Fibroblast of skin of abdomen (primary cell): ENCODE measurements at regions not wholly inside any gene's neighbourhood (a gene's known extent, or its start where the extent isn't known, plus 50 kb on each side); places are given as distances from the start of the nearest gene placed in this dataset.
"Not testable (repeated sequence)": the region's sequence is repeated elsewhere in the genome, so short reads cannot be mapped to it uniquely, and the experiment has no call there.

Experiments used
- DNase-seq: peaks from one replicate; pipeline ENCODE4 v3.0.0-alpha.2; 2013

DNA sequence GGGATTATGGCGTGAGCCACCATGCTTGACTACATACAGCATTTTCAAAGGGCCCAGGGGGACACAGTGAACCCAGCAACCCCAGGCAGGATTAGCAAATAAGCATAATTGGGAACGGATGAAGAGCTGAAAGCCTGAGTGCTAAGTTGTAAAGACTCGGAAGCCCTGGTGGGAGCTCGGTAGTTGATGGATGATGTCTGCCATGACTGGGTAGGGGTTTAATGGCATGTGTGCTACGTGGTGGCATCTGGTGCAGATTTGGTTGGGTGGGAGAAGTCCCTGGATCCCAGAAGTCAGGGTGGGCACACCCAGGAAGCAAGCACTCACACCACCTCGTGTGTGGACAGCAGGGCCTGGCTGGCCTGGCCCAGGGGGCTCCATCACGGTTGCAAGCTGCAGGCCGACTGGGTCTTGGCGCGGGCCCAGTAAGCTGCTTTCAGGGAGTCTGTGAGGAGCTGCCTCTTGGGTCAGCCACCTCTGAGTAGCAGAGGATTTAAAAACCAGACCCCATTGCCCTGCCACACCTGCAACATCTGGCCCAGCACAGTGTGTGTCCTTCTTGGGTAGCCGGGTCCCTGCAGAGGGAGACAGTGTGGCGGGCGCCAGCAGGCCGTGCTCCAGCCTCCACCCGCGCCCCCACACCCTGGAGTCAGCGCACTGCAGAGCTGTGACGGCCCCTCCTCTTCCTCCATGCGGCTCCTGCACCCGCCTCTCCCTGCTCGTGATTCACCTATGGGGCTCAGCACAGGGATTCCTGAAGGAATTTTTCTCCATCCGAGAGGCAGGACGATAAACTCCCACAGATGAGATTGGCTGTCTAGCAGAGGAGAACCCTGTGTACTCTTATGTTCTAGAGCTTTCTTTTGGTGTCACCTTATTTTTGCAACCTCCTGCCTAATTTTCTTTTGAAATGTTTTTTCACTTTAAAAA lies 159.2 kb downstream of the LAT start:
- DNase-seq = not testable (repeated sequence)

GRCh38 chr16:29142506-29142905 lies 157.7 kb downstream of the LAT start:
- DNase-seq = not testable (repeated sequence)

DNA sequence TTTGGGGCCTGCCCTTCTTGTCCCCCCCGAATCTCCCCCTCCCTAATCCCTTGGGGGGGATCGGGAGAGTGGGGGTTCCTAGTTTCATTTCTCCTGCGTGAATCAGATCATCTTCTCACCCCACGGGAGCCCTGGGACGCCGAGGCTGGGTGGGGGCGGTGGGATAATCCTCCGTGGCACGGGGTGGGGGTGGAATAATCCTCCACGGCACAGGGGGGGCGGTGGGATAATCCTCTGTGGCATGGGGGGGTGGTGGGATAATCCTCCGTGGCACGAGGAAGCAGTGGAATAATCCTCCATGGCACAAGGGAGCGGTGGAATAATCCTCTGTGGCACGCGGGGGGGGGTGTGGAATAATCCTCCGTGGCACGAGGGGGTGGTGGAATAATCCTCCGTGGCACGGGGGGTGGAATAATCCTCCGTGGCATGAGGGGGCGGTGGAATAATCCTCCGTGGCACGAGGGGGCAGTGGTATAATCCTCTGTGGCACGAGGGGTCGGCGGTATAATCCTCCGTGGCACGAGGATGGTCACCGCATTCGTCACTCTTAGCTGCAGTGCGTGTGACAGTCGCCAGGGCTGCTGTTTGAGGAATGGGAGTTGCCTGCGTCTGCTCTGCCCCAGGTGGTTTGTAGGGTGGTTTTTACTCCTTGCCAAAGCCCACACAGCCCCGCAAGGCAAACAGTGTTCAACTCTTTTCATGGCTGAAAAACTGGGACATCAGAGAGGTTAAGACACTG lies 156.9 kb downstream of the LAT start:
- no peak for DNase-seq

DNA sequence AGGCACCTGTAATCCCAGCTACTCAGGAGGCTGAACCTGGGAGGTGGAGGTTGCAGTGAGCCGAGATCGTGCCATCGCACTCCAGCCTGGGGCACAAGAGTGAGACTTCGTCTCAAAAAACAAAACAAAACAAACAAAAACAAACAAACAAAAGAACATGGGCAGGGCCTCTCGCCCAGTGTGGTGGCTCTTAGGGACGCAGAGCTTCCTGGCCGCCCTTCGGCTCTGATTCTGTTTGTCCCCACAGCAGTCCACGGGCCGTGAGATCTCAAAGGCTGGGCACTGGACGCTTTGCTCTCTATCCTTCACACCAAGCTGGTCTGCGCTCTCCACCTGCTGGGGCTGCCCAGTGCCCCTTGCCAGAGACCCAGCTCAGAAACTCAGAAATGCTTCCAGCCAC lies 156.3 kb downstream of the LAT start:
- not testable (repeated sequence) for DNase-seq

DNA sequence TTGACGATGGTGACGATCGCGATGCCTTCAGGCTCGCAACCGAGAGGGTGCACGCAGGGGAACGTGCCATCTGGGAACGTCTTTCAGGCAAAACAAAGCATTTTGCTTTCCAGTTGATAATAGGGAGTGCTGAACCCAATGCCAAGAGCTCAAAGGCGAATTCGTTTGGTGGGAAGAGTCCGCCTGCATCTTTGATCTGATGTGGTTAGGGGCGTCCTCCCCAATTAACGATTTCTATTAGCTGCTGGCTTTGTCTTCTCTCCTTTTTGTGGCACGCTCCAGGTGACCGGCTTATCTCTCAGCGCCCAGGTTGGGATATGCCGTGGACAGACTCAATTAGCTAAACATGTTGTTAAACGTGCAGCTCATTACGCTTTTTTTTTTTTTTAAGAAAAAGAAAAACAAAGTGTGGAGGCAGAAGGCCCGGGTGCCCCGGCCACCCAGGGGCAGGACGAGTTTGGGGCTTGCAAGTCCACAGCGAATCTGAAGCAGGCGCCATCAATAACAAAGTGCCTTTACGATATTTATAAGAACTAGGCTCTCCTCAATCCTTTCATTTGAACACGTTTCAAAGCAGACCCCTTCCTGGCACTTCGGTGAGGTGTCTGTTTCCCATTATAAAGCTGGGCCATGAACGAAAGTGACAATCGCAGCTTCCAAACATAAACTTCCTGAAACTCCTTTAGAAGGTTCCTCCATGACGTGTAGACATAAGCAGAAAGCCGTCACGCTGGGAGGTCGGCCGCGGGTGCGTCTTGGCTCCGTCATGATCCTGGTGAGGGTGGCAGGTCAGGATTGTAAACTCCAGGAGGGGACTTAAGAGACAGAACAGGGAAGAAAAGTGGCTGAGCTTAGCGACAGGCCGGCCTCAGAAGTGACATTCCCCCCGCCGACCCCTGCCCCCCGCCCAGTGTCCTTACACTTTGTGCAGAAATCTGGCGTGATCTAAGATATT lies 155.3 kb downstream of the LAT start:
- not testable (repeated sequence) for DNase-seq

DNA sequence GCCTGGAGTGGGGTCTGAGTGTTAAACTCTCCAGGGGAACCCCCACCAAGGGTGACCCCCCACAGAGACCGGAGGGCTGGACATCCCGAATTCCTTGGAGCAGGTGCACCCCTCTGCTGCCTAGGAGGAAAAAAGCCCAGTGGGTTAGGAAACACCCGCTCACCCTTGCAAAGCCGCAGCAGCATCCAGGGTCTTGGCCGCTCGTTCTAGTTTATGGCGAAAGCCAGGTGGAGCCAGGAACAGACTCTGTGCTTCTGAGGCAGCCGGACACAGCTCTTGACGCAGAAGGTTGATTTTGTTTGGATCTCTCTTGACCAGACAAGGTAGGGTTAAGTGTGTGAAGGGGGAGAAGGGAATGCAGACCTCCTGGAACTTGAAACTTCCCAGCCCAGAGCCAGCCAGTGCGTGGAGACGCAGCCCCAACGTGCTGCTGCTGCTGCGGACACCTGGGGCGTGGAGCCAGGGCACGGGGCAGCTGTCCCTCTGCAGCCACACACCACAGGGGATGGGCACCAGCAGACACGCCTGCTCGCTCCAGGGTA lies 154.5 kb downstream of the LAT start:
- no peak for DNase-seq

DNA sequence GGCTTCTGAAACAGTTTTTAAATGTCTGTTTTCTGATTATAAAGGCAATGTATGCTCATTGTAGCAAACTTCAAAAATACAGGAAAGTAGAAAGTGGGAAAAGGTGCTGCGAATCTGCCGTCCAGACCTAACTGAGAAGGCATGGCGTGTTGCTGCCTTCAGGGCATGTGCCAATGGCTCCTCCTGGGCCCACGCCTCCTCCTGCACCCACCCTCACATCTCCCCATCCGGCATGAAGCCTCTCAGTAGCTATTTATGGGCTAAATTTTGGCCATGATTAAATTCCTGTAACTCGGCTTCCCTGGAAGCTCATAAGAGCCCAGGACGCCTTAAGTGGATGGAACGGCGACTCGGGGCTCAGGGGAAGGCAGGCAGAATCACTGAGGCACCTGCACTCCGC lies 153.8 kb downstream of the LAT start:
- not testable (repeated sequence) for DNase-seq

GRCh38 chr16:29137894-29138662 lies 153.2 kb downstream of the LAT start:
- DNase-seq = not testable (repeated sequence)

DNA sequence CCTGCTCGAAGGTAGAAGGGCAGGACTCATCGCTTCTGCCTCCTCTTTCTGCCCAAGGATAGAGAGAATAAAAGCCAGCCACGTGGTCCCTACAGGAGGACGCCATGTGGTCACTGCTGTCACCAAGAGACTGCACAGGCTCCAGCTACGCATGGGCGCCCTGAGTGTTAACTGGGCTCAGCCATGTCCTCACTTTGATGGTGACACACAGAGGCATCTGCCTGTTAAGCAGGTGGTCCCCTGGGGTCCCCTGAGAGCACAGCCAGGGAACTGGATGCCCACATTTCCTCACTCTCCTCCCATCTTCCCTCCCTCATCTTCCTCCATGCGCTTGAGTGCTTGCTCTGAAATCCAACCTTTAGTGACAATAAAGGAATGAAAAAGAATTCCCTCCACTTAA lies 152.6 kb downstream of the LAT start:
- not testable (repeated sequence) for DNase-seq

GRCh38 chr16:29136916-29137315 lies 152.1 kb downstream of the LAT start:
- not testable (repeated sequence) for DNase-seq

- not testable (repeated sequence) for DNase-seq
Observed at GRCh38 chr16:29136046-29136696, 151.3 kb downstream of the LAT start.

DNA sequence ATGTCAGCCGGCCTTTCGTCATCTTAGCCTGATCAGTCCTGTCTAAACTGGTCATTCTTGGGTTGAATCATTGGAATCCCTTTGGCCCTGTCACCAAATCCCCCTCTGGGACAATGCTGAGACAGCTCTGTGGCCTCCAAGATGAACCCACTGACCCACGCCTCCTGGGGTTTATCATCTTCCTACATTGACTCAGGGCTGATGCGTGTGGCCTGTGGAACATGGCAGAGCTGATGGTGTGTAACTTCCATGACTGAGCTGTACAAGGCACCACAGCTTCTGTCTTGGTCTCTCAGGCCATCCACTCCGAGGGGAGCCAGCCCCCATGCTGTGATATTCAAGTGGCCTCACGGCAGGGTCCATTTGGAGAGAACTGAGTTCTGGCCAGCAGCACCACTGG lies 150.2 kb downstream of the LAT start:
- not testable (repeated sequence) for DNase-seq

DNA sequence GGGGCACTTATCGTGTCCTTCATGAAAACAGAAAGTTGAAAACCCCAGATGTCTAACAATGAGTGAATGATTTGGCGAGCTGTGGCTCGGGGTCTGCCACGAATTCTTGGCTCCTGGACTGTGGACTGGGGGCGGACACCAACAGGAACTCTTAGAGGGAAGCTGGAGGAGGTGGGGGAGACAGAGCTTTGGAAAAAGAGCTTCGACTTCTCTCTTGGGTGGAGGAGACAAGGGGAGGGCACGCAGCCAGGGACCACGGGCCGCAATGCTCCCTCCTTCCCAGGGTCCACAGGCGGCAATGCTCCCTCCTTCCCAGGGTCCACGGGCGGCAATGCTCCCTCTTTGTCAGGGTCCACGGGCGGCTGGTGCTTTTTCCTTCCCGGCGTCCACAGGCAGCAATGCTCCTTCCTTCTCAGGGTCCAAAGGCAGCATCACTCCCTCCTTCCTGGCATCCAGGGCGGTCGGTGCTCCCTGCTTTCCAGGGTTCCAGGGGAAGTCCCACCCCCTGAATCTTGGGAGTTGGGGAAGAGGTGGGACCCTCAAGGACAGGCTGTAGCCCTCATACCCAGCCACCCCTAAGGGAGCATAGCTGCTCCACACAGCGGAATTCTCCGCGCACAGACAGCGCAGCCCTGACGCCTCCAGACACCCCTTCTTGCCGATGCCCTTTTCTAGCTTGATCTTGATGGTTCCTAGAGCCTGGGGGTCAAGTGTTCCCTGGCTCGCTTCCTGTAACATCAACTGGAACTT lies 149.0 kb downstream of the LAT start:
- not testable (repeated sequence) for DNase-seq

GRCh38 chr16:29132869-29133268 lies 148.0 kb downstream of the LAT start:
- DNase-seq = not testable (repeated sequence)

GRCh38 chr16:29132444-29132843 lies 147.6 kb downstream of the LAT start:
- DNase-seq = not testable (repeated sequence)

GRCh38 chr16:29130901-29131851 lies 146.3 kb downstream of the LAT start:
- peak; percentile 6 for DNase-seq

- not testable (repeated sequence) for DNase-seq
Observed at GRCh38 chr16:29130131-29130711, 145.4 kb downstream of the LAT start.

- DNase-seq = not testable (repeated sequence)
Observed at GRCh38 chr16:29129458-29130038, 144.7 kb downstream of the LAT start.
